ENCODE measurements at regions not wholly inside any gene's neighbourhood (a gene's known extent, or its start where the extent isn't known, plus 50 kb on each side); places are given as distances from the start of the nearest gene placed in this dataset.

GRCh38 chr13:97136418-97136817, 85.7 kb upstream of the MBNL2 start:
- no peak overlapping the region for H3K4me2 ChIP-seq
- H4K20me1 ChIP-seq (ENCODE audit: insufficient read depth), result no peaks in the 10 kb centered on the region
- no peak overlapping the region for H2AFZ ChIP-seq (ENCODE audit: low read depth)
- POLR2A ChIA-PET, result interaction anchor here (0.8 kb wide), 1 partner anchor 177 kb away, joined by 3 read pairs; no protein-coding TSS in a partner anchor
- H3F3A ChIP-seq (replicated peaks; ENCODE audit: insufficient read depth), result peaks cover 7% of the 10 kb centered on the region
- peaks cover 0 to 6% of the 10 kb centered on the region in 2 experiments; a peak in 3 of 4 replicates for H3K4me1 ChIP-seq (ENCODE audit: control insufficient read depth in 1 of 2, insufficient read depth in 2 of 2, low read depth in 1 of 2, low read length in 1 of 2)
- H3K9me3 ChIP-seq, result no peaks in the 10 kb centered on the region
- no peaks in the 10 kb centered on the region for H3K27me3 ChIP-seq (ENCODE audit: insufficient read depth)
- TF ChIP-seq FOXJ3 (CRISPR knock-in tag; IDR thresholded peaks at IDR 0.05), result no peak
- CTCF ChIA-PET, result interaction anchor here (3.2 kb wide), 1 partner anchor 27 kb away, joined by 11 read pairs; no protein-coding TSS in a partner anchor
- no peaks in the 10 kb centered on the region for H3K36me3 ChIP-seq (replicated peaks in 1 of 2; ENCODE audit: control insufficient read depth in 1 of 2, insufficient read depth in 2 of 2, low read length in 1 of 2)
- no peak for DNase-seq
- H3K9me2 ChIP-seq, result no peaks in the 10 kb centered on the region
- 100% methylated on average over 2 of the region's 3 CpGs for WGBS (ENCODE audit: low lambda C conversion rate)
- no peak overlapping the region for H3K4me3 ChIP-seq (ENCODE audit: low read depth in 2 of 2, low read length in 1 of 2)
- no peaks in the 10 kb centered on the region for H3K79me2 ChIP-seq (ENCODE audit: insufficient read depth)
- no peak overlapping the region for H3K9ac ChIP-seq
- H3K27ac ChIP-seq (ENCODE audit: low read depth in 2 of 2, low read length in 1 of 2), result no peak overlapping the region

GRCh38 chr13:97139691-97140090, 82.4 kb upstream of the MBNL2 start:
- WGBS (ENCODE audit: low lambda C conversion rate), result 97% methylated on average over 3 of the region's 3 CpGs
- DNase-seq, result no peak
- H3K27me3 ChIP-seq (ENCODE audit: insufficient read depth), result no peaks in the 10 kb centered on the region
- no peak overlapping the region for H2AFZ ChIP-seq (ENCODE audit: low read depth)
- no peak overlapping the region for H3K4me2 ChIP-seq
- ChIA-PET POLR2A (no interaction called here), CTCF (interaction anchor here (0.7 to 1.6 kb wide), 3 partner anchors 10 to 205 kb away, joined by 3 to 5 read pairs (median 4); no protein-coding TSS in a partner anchor)
- no peak overlapping the region for H3K9ac ChIP-seq
- no peaks in the 10 kb centered on the region for H3K36me3 ChIP-seq (replicated peaks in 1 of 2; ENCODE audit: control insufficient read depth in 1 of 2, insufficient read depth in 2 of 2, low read length in 1 of 2)
- H4K20me1 ChIP-seq (ENCODE audit: insufficient read depth), result no peaks in the 10 kb centered on the region
- H3K4me1 ChIP-seq (ENCODE audit: control insufficient read depth in 1 of 2, insufficient read depth in 2 of 2, low read depth in 1 of 2, low read length in 1 of 2), result peaks cover 0 to 7% of the 10 kb centered on the region in 2 experiments
- H3F3A ChIP-seq (replicated peaks; ENCODE audit: insufficient read depth), result peaks cover 7% of the 10 kb centered on the region
- H3K4me3 ChIP-seq (ENCODE audit: low read depth in 2 of 2, low read length in 1 of 2), result no peak overlapping the region
- TF ChIP-seq USF1 (IDR thresholded peaks at IDR 0.05; ENCODE audit: borderline replicate concordance, low read depth) (no peak), ZBTB33 (IDR thresholded peaks at IDR 0.05; ENCODE audit: borderline replicate concordance, low read depth) (no peak), RCOR1 (IDR thresholded peaks at IDR 0.05; ENCODE audit: low read length) (no peak), EZH2phosphoT487 (IDR thresholded peaks at IDR 0.05; ENCODE audit: borderline replicate concordance, low read depth) (no peak), FOXM1 (IDR thresholded peaks at IDR 0.05; ENCODE audit: low read depth) (no peak), MXI1 (IDR thresholded peaks at IDR 0.05; ENCODE audit: low read depth, low read length) (no peak), JUND (IDR thresholded peaks at IDR 0.05) (no peak), MEF2A (IDR thresholded peaks at IDR 0.05; ENCODE audit: borderline replicate concordance, low read depth) (no peak), CTCF (IDR thresholded peaks at IDR 0.05) (no peak), RFX5 (IDR thresholded peaks at IDR 0.05; ENCODE audit: low read length) (no peak), NFIC (IDR thresholded peaks at IDR 0.05; ENCODE audit: borderline replicate concordance) (no peak)
- H3K79me2 ChIP-seq (ENCODE audit: insufficient read depth), result no peaks in the 10 kb centered on the region
- H3K9me3 ChIP-seq, result no peaks in the 10 kb centered on the region
- no peak overlapping the region; a peak in 1 of 4 replicates for H3K27ac ChIP-seq (ENCODE audit: low read depth in 2 of 2, low read length in 1 of 2)
- no peaks in the 10 kb centered on the region for H3K9me2 ChIP-seq
